GM12873 (cell line): ENCODE measurements at regions not wholly inside any gene's neighbourhood (a gene's known extent, or its start where the extent isn't known, plus 50 kb on each side); places are given as distances from the start of the nearest gene placed in this dataset.

Experiments
- TF ChIP-seq, protein P1 (sequence below): IDR thresholded peaks from 2 replicates; pipeline ENCODE4 v1.5.1; 2012; ENCODE audit warnings: low read depth, mild to moderate bottlenecking, moderate library complexity, low read length, control low read depth; ENCODE audit not compliant: insufficient read depth; ENCODE audit errors: missing control alignments

- TF ChIP-seq, protein P1, sequence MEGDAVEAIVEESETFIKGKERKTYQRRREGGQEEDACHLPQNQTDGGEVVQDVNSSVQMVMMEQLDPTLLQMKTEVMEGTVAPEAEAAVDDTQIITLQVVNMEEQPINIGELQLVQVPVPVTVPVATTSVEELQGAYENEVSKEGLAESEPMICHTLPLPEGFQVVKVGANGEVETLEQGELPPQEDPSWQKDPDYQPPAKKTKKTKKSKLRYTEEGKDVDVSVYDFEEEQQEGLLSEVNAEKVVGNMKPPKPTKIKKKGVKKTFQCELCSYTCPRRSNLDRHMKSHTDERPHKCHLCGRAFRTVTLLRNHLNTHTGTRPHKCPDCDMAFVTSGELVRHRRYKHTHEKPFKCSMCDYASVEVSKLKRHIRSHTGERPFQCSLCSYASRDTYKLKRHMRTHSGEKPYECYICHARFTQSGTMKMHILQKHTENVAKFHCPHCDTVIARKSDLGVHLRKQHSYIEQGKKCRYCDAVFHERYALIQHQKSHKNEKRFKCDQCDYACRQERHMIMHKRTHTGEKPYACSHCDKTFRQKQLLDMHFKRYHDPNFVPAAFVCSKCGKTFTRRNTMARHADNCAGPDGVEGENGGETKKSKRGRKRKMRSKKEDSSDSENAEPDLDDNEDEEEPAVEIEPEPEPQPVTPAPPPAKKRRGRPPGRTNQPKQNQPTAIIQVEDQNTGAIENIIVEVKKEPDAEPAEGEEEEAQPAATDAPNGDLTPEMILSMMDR = no peak
Observed at GRCh38 chr6:147895272-147895671, 386.8 kb downstream of the SAMD5 start.

DNA sequence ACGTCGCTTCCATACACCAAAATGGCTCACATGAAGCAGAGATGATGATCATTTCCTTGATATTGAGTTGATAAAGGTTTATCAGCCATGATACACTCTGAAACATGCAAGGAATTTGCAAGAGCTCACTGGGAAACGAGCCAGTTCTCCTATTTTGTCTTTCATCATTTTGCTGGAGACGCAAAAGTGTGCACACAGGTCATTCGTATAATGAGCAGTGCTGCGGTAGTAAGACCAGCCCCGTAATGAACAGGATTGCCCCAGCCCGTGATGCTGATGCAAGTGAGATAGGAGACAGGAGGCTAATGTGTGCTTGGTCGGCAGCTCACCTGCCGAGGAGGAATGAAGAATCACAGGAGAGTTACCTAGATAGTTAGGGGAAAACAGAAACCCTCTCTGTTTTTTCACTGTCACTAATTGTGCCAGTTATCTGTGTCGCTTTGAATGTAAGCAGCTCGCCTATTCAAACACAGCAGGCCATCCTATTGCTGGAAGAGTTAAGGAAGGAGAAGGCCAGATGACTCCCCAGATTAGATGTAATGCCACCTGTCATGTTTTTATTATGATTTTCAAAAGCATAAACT is 391.8 kb downstream of the SAMD5 start:
- TF ChIP-seq, protein P1 = no peak

DNA sequence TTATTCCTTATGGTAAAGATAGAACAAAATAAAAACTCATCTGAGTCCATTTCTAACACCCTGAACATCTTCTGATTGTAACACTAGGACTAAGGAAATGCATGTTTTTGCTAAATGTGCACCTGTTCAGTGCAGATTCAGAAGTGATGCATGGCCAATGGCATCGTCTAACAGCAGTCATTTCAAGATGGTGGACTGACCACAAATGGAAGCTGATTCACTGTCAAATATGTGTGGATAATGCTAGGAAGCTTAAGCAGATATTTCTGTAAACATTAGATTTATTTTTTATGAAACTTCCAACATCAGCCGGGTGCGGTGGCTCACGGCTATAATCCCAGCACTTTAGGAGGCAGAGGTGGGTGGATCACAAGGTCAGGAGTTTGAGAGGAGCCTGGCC is 394.8 kb downstream of the SAMD5 start:
- TF ChIP-seq, protein P1 = no peak

DNA sequence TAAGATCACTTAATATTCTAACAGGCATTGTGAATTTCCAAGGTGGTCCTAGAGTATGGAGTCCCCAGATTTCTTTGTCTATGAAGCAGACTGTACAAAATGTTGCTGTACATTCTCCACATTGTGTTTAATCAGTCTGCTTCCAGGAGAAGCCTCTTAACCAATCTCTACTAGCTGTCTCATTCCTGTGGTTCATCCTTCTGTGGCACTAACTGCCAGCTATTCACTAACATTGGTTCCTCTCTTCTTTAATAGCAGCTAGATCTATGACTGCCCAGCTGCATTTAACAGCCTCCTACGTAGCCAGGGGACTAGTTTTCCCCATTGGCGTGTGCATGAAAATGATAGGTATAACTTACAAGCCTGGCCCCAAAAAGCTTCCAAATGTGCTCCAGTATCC is 395.4 kb downstream of the SAMD5 start:
- TF ChIP-seq, protein P1 = no peak

GRCh38 chr6:147904416-147904815 is 395.9 kb downstream of the SAMD5 start:
- TF ChIP-seq, protein P1 = no peak

DNA sequence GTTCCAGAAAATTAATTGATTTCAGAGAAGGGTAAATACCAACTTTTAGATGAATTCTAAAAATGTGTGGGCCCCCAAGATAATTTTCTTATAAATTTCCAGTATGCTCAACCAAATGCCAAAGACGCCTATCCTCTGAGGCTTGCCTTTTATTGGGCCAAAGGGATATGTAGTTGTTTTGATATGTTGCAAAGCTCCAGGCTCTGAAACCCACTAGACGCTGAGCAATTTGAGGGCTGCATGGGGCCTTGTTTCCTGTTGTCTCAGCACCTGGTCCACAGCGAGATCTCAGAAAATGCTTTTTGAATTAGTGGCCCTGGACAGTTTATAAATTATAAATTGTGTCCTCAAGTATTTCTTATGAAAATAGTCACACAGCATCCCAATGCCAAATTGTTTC is 397.2 kb downstream of the SAMD5 start:
- TF ChIP-seq, protein P1 = no peak

DNA sequence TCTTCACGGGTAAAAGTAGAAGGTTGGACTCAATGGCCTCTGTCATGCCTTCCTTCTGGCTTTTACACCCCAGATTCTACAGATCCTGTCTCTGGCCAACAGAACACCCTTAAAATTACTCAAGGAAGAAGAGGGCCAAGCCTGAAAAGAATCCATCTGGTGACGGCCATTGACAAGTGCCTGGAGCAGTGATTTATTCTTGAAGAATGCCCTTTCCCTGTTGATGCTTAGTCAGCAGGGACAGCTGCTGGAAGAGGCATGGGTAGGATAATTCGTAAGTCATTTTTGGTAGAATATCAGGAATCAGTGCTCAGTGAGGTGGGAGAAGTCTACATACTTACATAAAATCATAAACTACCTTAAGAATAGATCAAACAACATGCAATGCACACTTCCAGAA is 397.9 kb downstream of the SAMD5 start:
- TF ChIP-seq, protein P1 = no peak
